ENCODE measurements at regions not wholly inside any gene's neighbourhood (a gene's known extent, or its start where the extent isn't known, plus 50 kb on each side); places are given as distances from the start of the nearest gene placed in this dataset.

GRCh38 chr1:81237473-81238089 lies 563.2 kb upstream of the ADGRL2 start:
- intact Hi-C loops (cut with micrococcal nuclease), result no loop called here
- DNase-seq (ENCODE audit: low spot score), result no peak
- Mint-ChIP-seq H3K27me3 (ENCODE audit: insufficient read depth) (no peaks in the 10 kb centered on the region), H3K4me3 (peak overlapping the region; percentile 19), H3K27ac (no peak overlapping the region), H3K9me3 (no peaks in the 10 kb centered on the region), H3K36me3 (ENCODE audit: low read depth) (no peaks in the 10 kb centered on the region), H3K4me1 (ENCODE audit: low read depth) (peaks cover 5% of the 10 kb centered on the region)

- Mint-ChIP-seq H3K27me3 (ENCODE audit: insufficient read depth) (no peaks in the 10 kb centered on the region), H3K4me3 (no peak overlapping the region), H3K27ac (no peak overlapping the region), H3K36me3 (ENCODE audit: low read depth) (no peaks in the 10 kb centered on the region), H3K4me1 (ENCODE audit: low read depth) (peaks cover 5% of the 10 kb centered on the region), H3K9me3 (no peaks in the 10 kb centered on the region)
- intact Hi-C loops (cut with micrococcal nuclease), result no loop called here
- no peak for DNase-seq (ENCODE audit: low spot score)
These were observed 566.5 kb upstream of the ADGRL2 start for GRCh38 chr1:81234237-81234636.

- H3K36me3 Mint-ChIP-seq (ENCODE audit: low read depth), result no peaks in the 10 kb centered on the region
- intact Hi-C loops (cut with micrococcal nuclease), result no loop called here
- peaks cover 5% of the 10 kb centered on the region for H3K4me1 Mint-ChIP-seq (ENCODE audit: low read depth)
- H3K27me3 Mint-ChIP-seq (ENCODE audit: insufficient read depth), result no peaks in the 10 kb centered on the region
- H3K27ac Mint-ChIP-seq, result no peak overlapping the region
- no peaks in the 10 kb centered on the region for H3K9me3 Mint-ChIP-seq
- H3K4me3 Mint-ChIP-seq, result no peak overlapping the region
- DNase-seq (ENCODE audit: low spot score), result no peak
These were observed 567.1 kb upstream of the ADGRL2 start for GRCh38 chr1:81233591-81233990.

- DNase-seq (ENCODE audit: low spot score), result no peak
- intact Hi-C loops (cut with micrococcal nuclease), result no loop called here
- Mint-ChIP-seq H3K4me3 (no peak overlapping the region), H3K27ac (no peak overlapping the region), H3K9me3 (no peaks in the 10 kb centered on the region), H3K36me3 (ENCODE audit: low read depth) (no peaks in the 10 kb centered on the region), H3K4me1 (ENCODE audit: low read depth) (peaks cover under 1% of the 10 kb centered on the region), H3K27me3 (ENCODE audit: insufficient read depth) (no peaks in the 10 kb centered on the region)
These were observed 568.3 kb upstream of the ADGRL2 start for GRCh38 chr1:81232420-81232819.

GRCh38 chr1:81231729-81232038 lies 569.0 kb upstream of the ADGRL2 start:
- intact Hi-C loops (cut with micrococcal nuclease), result no loop called here
- Mint-ChIP-seq H3K9me3 (no peaks in the 10 kb centered on the region), H3K27me3 (ENCODE audit: insufficient read depth) (no peaks in the 10 kb centered on the region), H3K36me3 (ENCODE audit: low read depth) (no peaks in the 10 kb centered on the region), H3K4me3 (no peak overlapping the region), H3K4me1 (ENCODE audit: low read depth) (no peaks in the 10 kb centered on the region), H3K27ac (no peak overlapping the region)
- DNase-seq (ENCODE audit: low spot score), result no peak

- Mint-ChIP-seq H3K36me3 (ENCODE audit: low read depth) (no peaks in the 10 kb centered on the region), H3K4me1 (ENCODE audit: low read depth) (no peaks in the 10 kb centered on the region)
- intact Hi-C loops (cut with micrococcal nuclease), result no loop called here
These were observed 569.6 kb upstream of the ADGRL2 start for GRCh38 chr1:81230983-81231728.

GRCh38 chr1:81228926-81229325 lies 571.8 kb upstream of the ADGRL2 start:
- H3K4me3 Mint-ChIP-seq, result no peak overlapping the region
- H3K36me3 Mint-ChIP-seq (ENCODE audit: low read depth), result no peaks in the 10 kb centered on the region
- no peaks in the 10 kb centered on the region for H3K4me1 Mint-ChIP-seq (ENCODE audit: low read depth)
- no peak overlapping the region for H3K27ac Mint-ChIP-seq
- no peak for DNase-seq (ENCODE audit: low spot score)
- intact Hi-C loops (cut with micrococcal nuclease), result no loop called here
- H3K27me3 Mint-ChIP-seq (ENCODE audit: insufficient read depth), result no peaks in the 10 kb centered on the region
- no peaks in the 10 kb centered on the region for H3K9me3 Mint-ChIP-seq

More at GRCh38 chr1:81230983-81231728, 569.6 kb upstream of the ADGRL2 start:
- no peak for DNase-seq (ENCODE audit: low spot score)
- Mint-ChIP-seq H3K27ac (no peak overlapping the region), H3K4me3 (no peak overlapping the region), H3K9me3 (no peaks in the 10 kb centered on the region), H3K27me3 (ENCODE audit: insufficient read depth) (no peaks in the 10 kb centered on the region)

GRCh38 chr1:81226603-81226928 lies 574.2 kb upstream of the ADGRL2 start:
- DNase-seq (ENCODE audit: low spot score), result no peak
- Mint-ChIP-seq H3K4me3 (no peak overlapping the region), H3K27me3 (ENCODE audit: insufficient read depth) (no peaks in the 10 kb centered on the region), H3K4me1 (ENCODE audit: low read depth) (no peaks in the 10 kb centered on the region), H3K36me3 (ENCODE audit: low read depth) (no peaks in the 10 kb centered on the region), H3K27ac (no peak overlapping the region), H3K9me3 (no peaks in the 10 kb centered on the region)
- intact Hi-C loops (cut with micrococcal nuclease), result no loop called here

- Mint-ChIP-seq H3K4me3 (no peak overlapping the region), H3K27ac (no peak overlapping the region), H3K9me3 (no peaks in the 10 kb centered on the region), H3K27me3 (ENCODE audit: insufficient read depth) (no peaks in the 10 kb centered on the region), H3K36me3 (ENCODE audit: low read depth) (no peaks in the 10 kb centered on the region), H3K4me1 (ENCODE audit: low read depth) (no peaks in the 10 kb centered on the region)
- no peak for DNase-seq (ENCODE audit: low spot score)
- intact Hi-C loops (cut with micrococcal nuclease), result no loop called here
These were observed 574.7 kb upstream of the ADGRL2 start for GRCh38 chr1:81225789-81226602.

GRCh38 chr1:81224222-81224621 lies 576.5 kb upstream of the ADGRL2 start:
- Mint-ChIP-seq H3K36me3 (ENCODE audit: low read depth) (no peaks in the 10 kb centered on the region), H3K9me3 (no peaks in the 10 kb centered on the region), H3K4me1 (ENCODE audit: low read depth) (no peaks in the 10 kb centered on the region), H3K4me3 (no peak overlapping the region), H3K27ac (no peak overlapping the region), H3K27me3 (ENCODE audit: insufficient read depth) (no peaks in the 10 kb centered on the region)
- DNase-seq (ENCODE audit: low spot score), result no peak
- intact Hi-C loops (cut with micrococcal nuclease), result no loop called here

GRCh38 chr1:81221564-81221963 lies 579.2 kb upstream of the ADGRL2 start:
- H3K4me1 Mint-ChIP-seq (ENCODE audit: low read depth), result no peaks in the 10 kb centered on the region
- H3K36me3 Mint-ChIP-seq (ENCODE audit: low read depth), result no peaks in the 10 kb centered on the region
- no peak for DNase-seq (ENCODE audit: low spot score)
- no peaks in the 10 kb centered on the region for H3K9me3 Mint-ChIP-seq
- intact Hi-C loops (cut with micrococcal nuclease), result no loop called here
- H3K4me3 Mint-ChIP-seq, result no peak overlapping the region
- H3K27ac Mint-ChIP-seq, result no peak overlapping the region
- no peaks in the 10 kb centered on the region for H3K27me3 Mint-ChIP-seq (ENCODE audit: insufficient read depth)

- Mint-ChIP-seq H3K36me3 (ENCODE audit: low read depth) (no peaks in the 10 kb centered on the region), H3K27me3 (ENCODE audit: insufficient read depth) (no peaks in the 10 kb centered on the region), H3K9me3 (no peaks in the 10 kb centered on the region), H3K27ac (no peak overlapping the region), H3K4me1 (ENCODE audit: low read depth) (no peaks in the 10 kb centered on the region), H3K4me3 (no peak overlapping the region)
- DNase-seq (ENCODE audit: low spot score), result no peak
- intact Hi-C loops (cut with micrococcal nuclease), result no loop called here
These were observed 580.1 kb upstream of the ADGRL2 start for GRCh38 chr1:81220614-81221071.

GRCh38 chr1:81217058-81217457 lies 583.7 kb upstream of the ADGRL2 start:
- DNase-seq (ENCODE audit: low spot score), result no peak
- H3K9me3 Mint-ChIP-seq, result no peaks in the 10 kb centered on the region
- H3K4me3 Mint-ChIP-seq, result no peak overlapping the region
- no peaks in the 10 kb centered on the region for H3K27me3 Mint-ChIP-seq (ENCODE audit: insufficient read depth)
- no peaks in the 10 kb centered on the region for H3K4me1 Mint-ChIP-seq (ENCODE audit: low read depth)
- intact Hi-C loops (cut with micrococcal nuclease), result no loop called here
- no peak overlapping the region for H3K27ac Mint-ChIP-seq
- H3K36me3 Mint-ChIP-seq (ENCODE audit: low read depth), result no peaks in the 10 kb centered on the region

Measured in activated T-helper 1 cell treated with anti-CD3 and anti-CD28 coated beads, Interleukin-12 subunit alpha, Interleukin-12 subunit beta, Interleukin-2, Interleukin-4 antibody, amounts not matched to agents 30 ng/mL and 10 ng/mL and 1 ng/mL, durations not matched to agents 14 hours and 24 hours and 36 hours (primary cell).